H9 (cell line): ENCODE measurements at regions not wholly inside any gene's neighbourhood (a gene's known extent, or its start where the extent isn't known, plus 50 kb on each side); places are given as distances from the start of the nearest gene placed in this dataset.

Source experiments
- DNase-seq: peaks from one replicate; pipeline ENCODE4 v3.0.0-alpha.2; 2017
- H2AFZ ChIP-seq: one replicate; pipeline ENCODE4 v1.6.1; 2013; ENCODE audit warnings: mild to moderate bottlenecking, low read length, control low read depth, moderate library complexity
- H2AK5ac ChIP-seq: 2 replicates; pipeline ENCODE4 v1.6.1; 2013; ENCODE audit warnings: low read length, control low read depth, mixed read lengths; ENCODE audit not compliant: insufficient read length
- H2BK120ac ChIP-seq: one replicate; pipeline ENCODE4 v1.6.1; 2013; ENCODE audit warnings: low read depth, mild to moderate bottlenecking, low read length, control low read depth, inconsistent platforms; ENCODE audit not compliant: poor library complexity, severe bottlenecking
- H2BK12ac ChIP-seq: 2 replicates; pipeline ENCODE4 v1.6.1; 2013; ENCODE audit warnings: low read length, control low read depth, mixed read lengths, low read depth; ENCODE audit not compliant: insufficient read length
- H2BK15ac ChIP-seq: 2 replicates; pipeline ENCODE4 v1.6.1; 2013; ENCODE audit warnings: low read depth, low read length, control low read depth
- H2BK20ac ChIP-seq: one replicate; pipeline ENCODE4 v1.6.1; 2013; ENCODE audit warnings: low read depth, mild to moderate bottlenecking, low read length, control low read depth, inconsistent platforms; ENCODE audit not compliant: poor library complexity, severe bottlenecking
- H2BK5ac ChIP-seq: 2 replicates; pipeline ENCODE4 v1.6.1; 2013; ENCODE audit warnings: low read length, control low read depth, mixed read lengths; ENCODE audit not compliant: insufficient read length
- H3K14ac ChIP-seq: 2 replicates; pipeline ENCODE4 v1.6.1; 2013; ENCODE audit warnings: low read length, control low read depth; ENCODE audit not compliant: insufficient read depth
- H3K18ac ChIP-seq: 2 replicates; pipeline ENCODE4 v1.6.1; 2013; ENCODE audit warnings: low read depth, mild to moderate bottlenecking, mixed read lengths, low read length, control low read depth; ENCODE audit not compliant: insufficient read length
- H3K23ac ChIP-seq: 2 replicates; pipeline ENCODE4 v1.6.1; 2013; ENCODE audit warnings: low read length, control low read depth, mixed read lengths, low read depth; ENCODE audit not compliant: insufficient read length
- H3K23me2 ChIP-seq: 2 replicates; pipeline ENCODE4 v1.6.1; 2013; ENCODE audit warnings: low read depth, mild to moderate bottlenecking, mixed read lengths, low read length, control low read depth; ENCODE audit not compliant: insufficient read length, poor library complexity, severe bottlenecking
- H3K27ac ChIP-seq: 2 replicates; pipeline ENCODE4 v1.5.1; 2013; ENCODE audit warnings: low read length, control low read depth, mixed read lengths, low read depth; ENCODE audit not compliant: insufficient read length
- H3K27me3 ChIP-seq: 2 replicates; pipeline ENCODE4 v1.6.1; 2013; ENCODE audit warnings: low read length, control low read depth, inconsistent platforms; ENCODE audit not compliant: insufficient read depth
- H3K4ac ChIP-seq: 2 replicates; pipeline ENCODE4 v1.6.1; 2013; ENCODE audit warnings: low read depth, mild to moderate bottlenecking, control low read depth, inconsistent platforms, low read length, moderate library complexity
- H3K4me1 ChIP-seq: 2 replicates; pipeline ENCODE4 v1.6.1; 2013; ENCODE audit warnings: low read length, control low read depth, inconsistent platforms; ENCODE audit not compliant: insufficient read depth
- H3K4me2 ChIP-seq: 2 replicates; pipeline ENCODE4 v1.6.1; 2013; ENCODE audit warnings: low read length, control low read depth, mixed read lengths; ENCODE audit not compliant: insufficient read length, insufficient read depth
- H3K56ac ChIP-seq: 2 replicates; pipeline ENCODE4 v1.6.1; 2013; ENCODE audit warnings: low read depth, mild to moderate bottlenecking, mixed read lengths, low read length, control low read depth; ENCODE audit not compliant: insufficient read length
- H3K79me1 ChIP-seq: 2 replicates; pipeline ENCODE4 v1.6.1; 2013; ENCODE audit warnings: low read depth, mild to moderate bottlenecking, moderate library complexity, low read length, control low read depth, inconsistent platforms; ENCODE audit not compliant: insufficient read depth, poor library complexity, severe bottlenecking
- H3K79me2 ChIP-seq: 2 replicates; pipeline ENCODE4 v1.6.1; 2013; ENCODE audit warnings: low read length, control low read depth, inconsistent platforms; ENCODE audit not compliant: insufficient read depth
- H3K9ac ChIP-seq: 2 replicates; pipeline ENCODE4 v1.6.1; 2013; ENCODE audit warnings: low read length, control low read depth, mixed read lengths; ENCODE audit not compliant: insufficient read length; ENCODE audit errors: extremely low read depth
- H3K9me3 ChIP-seq: one replicate; pipeline ENCODE4 v1.6.1; 2013; ENCODE audit warnings: low read depth, low read length, inconsistent platforms; ENCODE audit not compliant: control insufficient read depth
- H3T11ph ChIP-seq: one replicate; pipeline ENCODE4 v1.6.1; 2013; ENCODE audit warnings: mild to moderate bottlenecking, low read length, control low read depth, inconsistent platforms
- H4K20me1 ChIP-seq: one replicate; pipeline ENCODE4 v1.6.1; 2013; ENCODE audit not compliant: control insufficient read depth, insufficient read length, insufficient read depth
- H4K5ac ChIP-seq: 2 replicates; pipeline ENCODE4 v1.6.1; 2013; ENCODE audit warnings: low read depth, mild to moderate bottlenecking, mixed read lengths, low read length, control low read depth; ENCODE audit not compliant: insufficient read length
- H4K8ac ChIP-seq: replicated peaks from 2 replicates; pipeline ENCODE4 v1.6.1; 2013; ENCODE audit warnings: low read length, control low read depth, mixed read lengths, low read depth; ENCODE audit not compliant: insufficient read length
- H4K91ac ChIP-seq: 2 replicates; pipeline ENCODE4 v1.6.1; 2013; ENCODE audit warnings: low read depth, mild to moderate bottlenecking, moderate library complexity, mixed read lengths, low read length, control low read depth; ENCODE audit not compliant: insufficient read length
- H3K27ac Mint-ChIP-seq, 3 experiments: 2 replicates in 2 of 3; 3 replicates in 1 of 3; pipeline ENCODE4 v1.8.0; 2020 to 2021; ENCODE audit warnings: mixed read lengths in 3 of 3, mild to moderate bottlenecking in 1 of 3, moderate library complexity in 1 of 3
- H3K27me3 Mint-ChIP-seq: 2 replicates; pipeline ENCODE4 v1.8.0; 2021; ENCODE audit warnings: low read depth, mild to moderate bottlenecking, moderate library complexity, mixed read lengths
- H3K36me3 Mint-ChIP-seq, 3 experiments: 2 replicates in 2 of 3; 3 replicates in 1 of 3; pipeline ENCODE4 v1.8.0; 2020 to 2021; ENCODE audit warnings: low read depth in 3 of 3, mixed read lengths in 3 of 3; ENCODE audit not compliant: insufficient read depth in 1 of 3
- H3K4me1 Mint-ChIP-seq, 2 experiments: 2 replicates each; pipeline ENCODE4 v1.8.0; 2020; ENCODE audit warnings: mixed read lengths in 2 of 2
- H3K4me3 Mint-ChIP-seq, 2 experiments: 2 replicates in 1 of 2; 3 replicates in 1 of 2; pipeline ENCODE4 v1.8.0; 2020 to 2021; ENCODE audit warnings: mild to moderate bottlenecking in 2 of 2, mixed read lengths in 2 of 2, moderate library complexity in 1 of 2
- H3K9me3 Mint-ChIP-seq, 2 experiments: 2 replicates in 1 of 2; 3 replicates in 1 of 2; pipeline ENCODE4 v1.8.0; 2020; ENCODE audit warnings: mild to moderate bottlenecking in 2 of 2, mixed read lengths in 2 of 2, moderate library complexity in 1 of 2
- WGBS: extraction: QIAGEN DNeasy Blood & Tissue Kit; methylation state at CpG from one replicate; pipeline ENCODE4 v1.1.7; 2013; ENCODE audit warnings: missing lambda C conversion rate, low lambda C conversion rate, mixed read lengths; ENCODE audit not compliant: insufficient read length; ENCODE audit errors: extremely low coverage; 5-methylcytosine and 5-hydroxymethylcytosine counted together
- TF ChIP-seq, protein P1 (sequence below): fragments of 200-600 bp; sonication (generic); conservative IDR thresholded peaks from 3 replicates; pipeline ENCODE4 v1.8.0; 2021; ENCODE audit warnings: antibody characterized with exemption, mild to moderate bottlenecking

DNA sequence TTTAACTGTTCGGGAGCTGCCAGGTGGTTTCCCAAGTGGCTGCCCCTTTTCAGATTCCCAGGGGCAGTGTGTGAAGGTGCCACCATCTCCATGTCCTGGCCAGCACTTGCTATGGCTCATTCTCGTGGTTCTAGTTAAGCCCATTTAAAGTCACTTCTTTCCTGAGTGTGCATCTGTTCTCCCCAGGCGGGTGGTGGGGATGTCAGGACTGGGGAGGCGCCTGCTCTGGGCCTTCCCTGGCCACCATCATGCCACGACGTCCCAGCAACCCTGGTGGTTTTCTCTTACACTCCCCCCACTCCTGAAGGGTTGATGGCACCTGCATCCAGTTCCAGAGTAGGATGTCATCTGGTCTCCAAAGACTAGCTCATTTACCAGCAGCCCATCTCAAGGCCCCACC lies 56.8 kb upstream of the TAMM41 start:
- H3K27ac ChIP-seq: no peak overlapping the region
- H3K27me3 Mint-ChIP-seq: peaks cover 4% of the 10 kb centered on the region
- H3K23me2 ChIP-seq: no peaks in the 10 kb centered on the region
- H3T11ph ChIP-seq: no peak overlapping the region
- no peaks in the 10 kb centered on the region for H3K27me3 ChIP-seq
- H3K9me3 ChIP-seq: no peaks in the 10 kb centered on the region
- H3K18ac ChIP-seq: no peak overlapping the region
- no peak overlapping the region for H3K4ac ChIP-seq
- H4K91ac ChIP-seq: no peak overlapping the region
- no peaks in the 10 kb centered on the region for H3K79me2 ChIP-seq
- no peak overlapping the region for H3K14ac ChIP-seq
- no peak overlapping the region for H2BK5ac ChIP-seq
- H4K5ac ChIP-seq: no peak overlapping the region
- no peaks in the 10 kb centered on the region for H3K4me1 Mint-ChIP-seq
- H3K56ac ChIP-seq: no peak overlapping the region
- no peak overlapping the region for H3K4me2 ChIP-seq
- no peak overlapping the region for H3K4me3 Mint-ChIP-seq
- no peak overlapping the region for H2BK15ac ChIP-seq
- no peak overlapping the region for H2BK20ac ChIP-seq
- no peaks in the 10 kb centered on the region for H3K79me1 ChIP-seq
- no peak overlapping the region for H3K27ac Mint-ChIP-seq
- TF ChIP-seq, protein P1, sequence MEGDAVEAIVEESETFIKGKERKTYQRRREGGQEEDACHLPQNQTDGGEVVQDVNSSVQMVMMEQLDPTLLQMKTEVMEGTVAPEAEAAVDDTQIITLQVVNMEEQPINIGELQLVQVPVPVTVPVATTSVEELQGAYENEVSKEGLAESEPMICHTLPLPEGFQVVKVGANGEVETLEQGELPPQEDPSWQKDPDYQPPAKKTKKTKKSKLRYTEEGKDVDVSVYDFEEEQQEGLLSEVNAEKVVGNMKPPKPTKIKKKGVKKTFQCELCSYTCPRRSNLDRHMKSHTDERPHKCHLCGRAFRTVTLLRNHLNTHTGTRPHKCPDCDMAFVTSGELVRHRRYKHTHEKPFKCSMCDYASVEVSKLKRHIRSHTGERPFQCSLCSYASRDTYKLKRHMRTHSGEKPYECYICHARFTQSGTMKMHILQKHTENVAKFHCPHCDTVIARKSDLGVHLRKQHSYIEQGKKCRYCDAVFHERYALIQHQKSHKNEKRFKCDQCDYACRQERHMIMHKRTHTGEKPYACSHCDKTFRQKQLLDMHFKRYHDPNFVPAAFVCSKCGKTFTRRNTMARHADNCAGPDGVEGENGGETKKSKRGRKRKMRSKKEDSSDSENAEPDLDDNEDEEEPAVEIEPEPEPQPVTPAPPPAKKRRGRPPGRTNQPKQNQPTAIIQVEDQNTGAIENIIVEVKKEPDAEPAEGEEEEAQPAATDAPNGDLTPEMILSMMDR: no peak
- no peak overlapping the region for H2AK5ac ChIP-seq
- no peak overlapping the region for H2AFZ ChIP-seq
- H2BK120ac ChIP-seq: no peak overlapping the region
- H4K8ac ChIP-seq: no peak overlapping the region
- H3K9me3 Mint-ChIP-seq: no peaks in the 10 kb centered on the region
- no peaks in the 10 kb centered on the region for H4K20me1 ChIP-seq
- no CpG with 5 or more reads among the region's 6 CpGs for WGBS
- DNase-seq: no peak
- no peaks in the 10 kb centered on the region for H3K4me1 ChIP-seq
- no peak overlapping the region for H3K23ac ChIP-seq
- H2BK12ac ChIP-seq: no peak overlapping the region
- H3K9ac ChIP-seq: no peak overlapping the region
- H3K36me3 Mint-ChIP-seq: no peaks in the 10 kb centered on the region
